ENCODE measurements at regions not wholly inside any gene's neighbourhood (a gene's known extent, or its start where the extent isn't known, plus 50 kb on each side); places are given as distances from the start of the nearest gene placed in this dataset.
"Not testable (repeated sequence)": the region's sequence is repeated elsewhere in the genome, so short reads cannot be mapped to it uniquely, and the experiment has no call there.

DNA sequence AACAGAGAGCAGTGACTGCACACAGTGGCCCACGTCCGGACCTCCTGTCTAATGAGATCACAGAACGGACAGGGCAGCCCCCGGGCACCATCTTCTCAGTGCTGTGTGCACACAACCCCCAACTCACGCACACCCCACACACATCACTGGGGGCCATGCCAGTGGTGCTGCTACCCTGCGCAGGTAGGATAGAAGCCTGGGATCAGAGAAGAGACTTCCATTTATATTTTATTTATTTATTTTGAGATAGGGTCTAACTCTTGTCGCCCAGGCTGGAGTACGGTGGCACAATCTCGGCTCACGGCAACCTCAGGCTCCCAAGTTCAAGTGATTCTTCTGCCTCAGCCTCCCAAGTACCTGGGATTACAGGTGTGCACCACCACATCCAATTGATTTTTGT, 71.5 kb upstream of the TNK2 start:
- H3K4me3 ChIP-seq (ENCODE audit: low read depth, low read length); DNase-seq (ENCODE audit: low read depth): not testable (repeated sequence)

DNA sequence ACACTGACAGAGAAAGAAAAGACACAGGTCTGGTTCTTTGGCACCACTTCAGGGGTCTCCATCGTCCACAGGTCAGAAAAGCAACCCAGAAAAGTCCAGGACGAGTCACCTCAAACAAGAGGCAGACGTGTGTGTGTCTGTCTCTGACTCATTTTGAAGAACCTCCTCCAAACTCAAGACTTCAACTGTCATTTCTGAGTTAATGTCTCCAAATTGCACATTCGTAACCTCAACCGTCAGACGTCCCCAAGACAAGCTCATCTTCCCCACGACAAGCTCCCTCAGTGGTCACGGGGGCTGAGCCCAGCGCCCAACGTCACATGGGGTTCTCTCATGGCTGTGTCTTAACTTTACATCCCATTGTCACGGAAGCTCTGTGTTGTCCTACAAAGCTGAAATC, 70.2 kb upstream of the TNK2 start:
- not testable (repeated sequence) for H3K4me3 ChIP-seq (ENCODE audit: low read depth, low read length)

DNA sequence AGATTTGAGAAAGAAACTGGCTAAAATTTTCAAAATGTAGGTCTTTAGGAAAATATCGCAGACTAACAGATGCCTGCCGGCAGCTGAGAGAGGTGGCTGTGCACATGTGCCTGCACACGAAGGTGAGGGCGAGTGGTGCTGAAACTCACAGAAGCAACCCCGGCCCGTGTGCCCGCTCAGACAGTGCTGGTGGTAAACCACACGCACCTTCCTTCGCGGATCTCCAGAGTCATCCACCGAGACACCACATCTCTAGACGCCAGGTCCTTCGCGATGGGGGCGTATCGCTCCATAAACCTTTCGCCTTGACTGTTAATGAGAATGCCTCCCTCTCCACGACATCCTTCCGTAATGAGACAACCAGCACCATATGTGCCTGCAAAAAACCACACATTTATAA, 68.5 kb upstream of the TNK2 start:
- DNase-seq (ENCODE audit: low read depth); H3K4me3 ChIP-seq (ENCODE audit: low read depth, low read length): not testable (repeated sequence)

More for the DNA sequence above, 70.2 kb upstream of the TNK2 start:
- DNase-seq (ENCODE audit: low read depth): not testable (repeated sequence)

GRCh38 chr3:195974281-195974680, 65.9 kb upstream of the TNK2 start:
- not testable (repeated sequence) for DNase-seq (ENCODE audit: low read depth)

DNA sequence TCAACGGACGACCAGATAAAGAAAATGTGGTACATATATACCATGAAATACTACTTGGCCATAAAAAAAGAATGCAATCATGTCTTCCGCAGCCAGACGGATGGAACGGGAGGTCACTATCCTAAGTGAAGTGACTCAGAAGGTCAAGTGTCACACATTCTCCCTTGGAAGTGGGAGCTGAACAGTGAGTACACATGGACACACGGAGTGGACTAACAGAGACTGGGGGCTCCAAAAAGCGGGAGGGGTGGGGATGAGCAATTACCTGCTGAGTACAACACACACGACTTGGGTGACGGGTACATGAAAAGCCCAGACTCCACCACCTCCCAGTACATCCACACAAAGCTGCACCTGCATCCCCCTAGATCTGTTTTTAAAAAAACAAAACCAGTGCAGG, 62.5 kb upstream of the TNK2 start:
- not testable (repeated sequence) for DNase-seq (ENCODE audit: low read depth); H3K4me3 ChIP-seq (ENCODE audit: low read depth, low read length)

More at GRCh38 chr3:195974281-195974680, 65.9 kb upstream of the TNK2 start:
- H3K4me3 ChIP-seq (ENCODE audit: low read depth, low read length): not testable (repeated sequence)

GRCh38 chr3:195969838-195970776, 61.8 kb upstream of the TNK2 start:
- not testable (repeated sequence) for DNase-seq (ENCODE audit: low read depth); H3K4me3 ChIP-seq (ENCODE audit: low read depth, low read length)

- not testable (repeated sequence) for DNase-seq (ENCODE audit: low read depth); H3K4me3 ChIP-seq (ENCODE audit: low read depth, low read length)
Observed at GRCh38 chr3:195969341-195969740, 61.0 kb upstream of the TNK2 start.

- H3K4me3 ChIP-seq (ENCODE audit: low read depth, low read length); DNase-seq (ENCODE audit: low read depth): not testable (repeated sequence)
Observed at GRCh38 chr3:195968104-195968503, 59.8 kb upstream of the TNK2 start.

GRCh38 chr3:195967387-195967720, 59.0 kb upstream of the TNK2 start:
- not testable (repeated sequence) for DNase-seq (ENCODE audit: low read depth); H3K4me3 ChIP-seq (ENCODE audit: low read depth, low read length)

DNA sequence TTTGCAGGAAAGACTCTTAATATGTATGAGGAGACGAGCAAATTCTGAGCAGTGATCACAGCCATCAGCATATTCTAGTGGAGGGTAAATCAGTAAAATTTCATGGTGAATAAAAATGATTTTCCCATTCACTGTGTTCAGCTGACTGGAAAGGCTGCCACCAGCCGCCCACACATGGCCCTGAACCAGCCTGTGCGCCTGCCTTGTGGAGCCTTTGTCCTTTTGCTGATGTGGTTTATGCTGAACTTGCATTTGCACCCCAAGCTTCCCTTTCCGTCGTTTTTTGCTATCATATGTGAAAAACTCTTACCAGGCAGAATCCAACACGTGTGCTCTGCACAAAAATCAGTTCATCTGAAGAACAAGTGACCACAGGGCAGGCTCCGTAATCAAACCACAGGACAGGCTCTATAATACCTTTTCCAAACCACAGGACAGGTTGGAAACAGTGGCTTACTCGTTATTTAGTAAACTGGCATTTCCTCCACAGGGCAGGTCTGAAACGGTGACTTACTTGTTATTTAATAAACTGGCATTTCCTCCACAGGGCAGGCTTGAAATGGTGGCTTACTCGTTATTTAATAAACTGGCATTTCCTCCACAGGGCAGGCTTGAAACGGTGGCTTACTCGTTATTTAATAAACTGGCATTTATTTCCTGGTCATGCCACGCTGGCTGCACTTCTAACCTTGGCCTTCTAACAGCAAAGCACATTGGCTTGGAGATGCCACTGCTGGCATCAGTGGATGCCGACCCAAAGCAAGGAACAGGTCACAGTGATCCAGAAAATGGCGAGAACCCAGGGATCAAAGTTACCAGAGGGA, 58.4 kb upstream of the TNK2 start:
- DNase-seq (ENCODE audit: low read depth); H3K4me3 ChIP-seq (ENCODE audit: low read depth, low read length): not testable (repeated sequence)

GRCh38 chr3:195965217-195965616, 56.9 kb upstream of the TNK2 start:
- H3K4me3 ChIP-seq (ENCODE audit: low read depth, low read length); DNase-seq (ENCODE audit: low read depth): not testable (repeated sequence)

- H3K4me3 ChIP-seq (ENCODE audit: low read depth, low read length); DNase-seq (ENCODE audit: low read depth): not testable (repeated sequence)
Observed at GRCh38 chr3:195964318-195965107, 56.2 kb upstream of the TNK2 start.

- not testable (repeated sequence) for H3K4me3 ChIP-seq (ENCODE audit: low read depth, low read length); DNase-seq (ENCODE audit: low read depth)
Observed at GRCh38 chr3:195962222-195962621, 53.9 kb upstream of the TNK2 start.

- not testable (repeated sequence) for DNase-seq (ENCODE audit: low read depth)
Observed at GRCh38 chr3:195960971-195961775, 52.8 kb upstream of the TNK2 start.

GRCh38 chr3:195960164-195960563, 51.8 kb upstream of the TNK2 start:
- DNase-seq (ENCODE audit: low read depth); H3K4me3 ChIP-seq (ENCODE audit: low read depth, low read length): not testable (repeated sequence)

More at GRCh38 chr3:195960971-195961775, 52.8 kb upstream of the TNK2 start:
- not testable (repeated sequence) for H3K4me3 ChIP-seq (ENCODE audit: low read depth, low read length)

DNA sequence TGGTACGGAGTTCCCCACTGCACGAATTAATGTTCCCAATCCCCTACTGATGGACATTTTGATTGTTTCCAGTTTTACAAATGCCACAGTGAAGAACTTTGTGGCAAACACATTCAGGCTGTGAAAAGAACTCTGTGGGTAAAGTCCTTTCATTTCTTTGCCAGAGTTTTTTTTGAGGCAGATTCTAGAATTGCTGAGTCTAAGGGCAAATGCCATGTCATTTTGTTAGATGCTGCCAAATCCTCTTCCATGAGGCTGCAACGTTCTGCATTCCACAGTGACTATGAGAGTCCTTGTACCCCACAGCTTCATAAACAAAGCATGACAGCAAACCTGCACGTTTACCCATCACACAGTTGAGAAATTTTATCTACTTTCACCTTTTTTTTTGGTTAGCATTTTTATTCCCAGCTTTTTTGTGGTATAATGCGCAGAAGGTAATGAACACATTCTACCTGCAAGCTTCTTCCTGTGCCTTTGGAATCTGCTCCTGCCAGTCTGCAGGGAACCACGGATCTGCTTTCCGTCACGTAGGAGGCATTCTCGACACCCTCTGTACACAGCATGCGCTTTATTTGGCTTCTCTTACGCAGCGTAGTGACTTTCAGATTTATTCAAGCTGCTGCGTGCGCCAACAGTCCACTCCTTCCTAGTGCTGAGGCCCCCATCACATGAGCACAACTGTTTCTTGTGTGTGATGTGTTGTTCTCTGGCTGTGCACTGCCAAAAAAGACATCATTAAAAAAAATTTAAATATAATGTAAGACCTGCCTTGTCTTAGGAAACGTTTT, 51.2 kb upstream of the TNK2 start:
- DNase-seq (ENCODE audit: low read depth): not testable (repeated sequence)

DNA sequence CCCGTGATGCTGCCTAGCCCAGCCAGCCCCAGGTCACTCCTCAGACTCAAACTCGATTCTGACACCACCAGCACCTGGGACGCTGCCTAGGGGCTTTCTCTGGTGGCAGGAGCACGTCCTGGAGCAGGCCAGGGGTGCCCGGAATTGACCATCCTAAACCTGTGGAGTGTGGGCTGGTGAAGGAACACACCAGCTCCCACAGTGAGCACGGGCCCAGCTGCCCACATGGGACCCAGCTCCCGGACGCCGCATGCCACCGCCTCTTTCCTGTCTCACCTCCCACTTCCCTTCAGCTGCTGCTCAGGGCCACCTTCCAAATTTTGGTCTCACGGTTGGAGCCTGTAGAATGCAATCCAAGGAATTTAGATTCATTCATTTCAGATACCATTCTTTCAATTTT, 50.4 kb upstream of the TNK2 start:
- not testable (repeated sequence) for DNase-seq (ENCODE audit: low read depth); H3K4me3 ChIP-seq (ENCODE audit: low read depth, low read length)

More for the DNA sequence above, 51.2 kb upstream of the TNK2 start:
- not testable (repeated sequence) for H3K4me3 ChIP-seq (ENCODE audit: low read depth, low read length)
